HG03575 (cell line): ENCODE measurements at regions not wholly inside any gene's neighbourhood (a gene's known extent, or its start where the extent isn't known, plus 50 kb on each side); places are given as distances from the start of the nearest gene placed in this dataset.
"Not testable (repeated sequence)": the region's sequence is repeated elsewhere in the genome, so short reads cannot be mapped to it uniquely, and the experiment has no call there.

Source experiments
- ATAC-seq: cut with Tn5 transposase; IDR thresholded peaks from one replicate; pipeline ENCODE4 v1.9.1; 2021; ENCODE audit not compliant: unreplicated experiment, insufficient number of reproducible peaks, low FRiP score; ENCODE audit errors: extremely low read depth

DNA sequence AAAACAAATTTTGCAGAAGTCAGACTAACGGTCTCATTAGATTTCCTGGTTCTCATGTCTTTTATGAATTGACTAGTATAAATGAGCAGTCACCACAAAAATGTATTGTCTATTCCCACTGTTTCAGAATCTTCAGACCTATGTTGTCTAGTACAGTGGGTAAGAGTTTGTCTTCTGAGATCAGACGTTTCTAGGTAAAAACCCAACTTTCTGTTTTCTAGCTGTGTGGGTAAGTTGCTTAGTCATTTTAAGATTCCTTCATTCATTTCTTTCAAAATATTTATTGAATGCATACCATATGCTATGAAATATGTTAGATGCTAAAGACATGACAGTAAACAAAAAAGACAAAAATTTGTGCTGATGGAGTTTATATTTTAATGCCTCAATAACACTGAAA is 156.3 kb downstream of the POLR1F start:
- no peak for ATAC-seq

GRCh38 chr7:19549246-19549645 is 159.6 kb downstream of the POLR1F start:
- not testable (repeated sequence) for ATAC-seq

DNA sequence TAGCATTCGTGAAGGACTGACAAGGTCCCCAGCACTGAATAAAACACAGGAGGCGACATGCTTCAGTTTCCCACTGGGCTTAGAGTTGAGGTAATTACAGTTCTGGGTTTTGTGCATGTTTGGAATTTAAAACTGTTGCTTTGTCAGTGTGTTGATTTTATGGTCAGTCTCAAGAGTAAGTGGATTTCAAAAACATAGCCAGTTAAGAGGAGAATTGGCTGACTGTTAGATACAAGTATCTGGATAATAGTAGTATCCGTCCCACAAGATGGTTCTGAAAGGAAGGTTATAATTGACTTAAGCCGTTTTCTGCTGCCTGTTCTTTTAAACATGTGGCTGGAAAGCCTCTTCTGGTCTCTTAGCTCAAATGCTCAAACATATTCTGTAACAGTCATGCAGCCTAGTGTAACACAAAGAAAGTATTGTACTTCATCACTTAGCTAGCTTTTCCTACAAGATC is 170.9 kb downstream of the POLR1F start:
- no peak for ATAC-seq

GRCh38 chr7:19533266-19533665 is 175.6 kb downstream of the POLR1F start:
- no peak for ATAC-seq

- ATAC-seq: no peak
These were observed 178.0 kb downstream of the POLR1F start for GRCh38 chr7:19530852-19531251.

DNA sequence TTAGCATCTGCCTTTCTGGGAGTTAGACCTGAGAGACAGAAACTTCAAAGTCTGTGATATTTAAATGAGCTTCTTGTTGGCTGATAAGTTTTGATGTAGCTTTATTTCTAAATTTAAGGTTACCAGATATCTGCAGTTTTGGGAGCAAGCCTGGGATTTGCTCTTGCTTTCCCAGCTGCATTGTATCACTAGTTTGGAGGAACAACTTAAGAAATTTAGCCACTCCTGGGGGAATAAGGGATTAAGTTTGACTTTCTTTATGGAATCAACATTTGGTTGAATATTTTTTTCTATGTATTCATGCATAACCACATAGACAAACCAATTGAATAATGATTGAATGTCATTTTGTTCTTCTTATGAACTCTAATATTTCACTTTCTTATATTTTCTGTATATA is 178.6 kb downstream of the POLR1F start:
- no peak for ATAC-seq

DNA sequence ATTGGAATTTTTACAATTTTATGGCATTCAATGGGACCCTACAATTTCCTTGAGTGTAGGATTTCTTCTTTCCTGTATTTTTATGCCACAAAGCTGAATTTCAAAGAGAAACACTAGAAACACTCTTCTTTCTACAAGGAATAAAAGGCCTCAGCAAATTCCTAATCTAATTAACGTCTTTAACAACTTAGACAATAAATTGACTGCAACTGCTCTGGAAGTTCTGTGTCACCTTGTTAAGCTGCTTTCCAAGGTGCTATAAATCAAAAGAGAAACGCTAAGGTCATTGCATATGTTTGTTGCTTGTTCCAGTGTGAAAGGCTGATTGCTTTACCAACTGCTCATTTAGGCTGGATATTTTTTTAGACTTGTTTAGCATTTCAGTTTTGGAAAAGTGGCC is 182.2 kb downstream of the POLR1F start:
- ATAC-seq: no peak

DNA sequence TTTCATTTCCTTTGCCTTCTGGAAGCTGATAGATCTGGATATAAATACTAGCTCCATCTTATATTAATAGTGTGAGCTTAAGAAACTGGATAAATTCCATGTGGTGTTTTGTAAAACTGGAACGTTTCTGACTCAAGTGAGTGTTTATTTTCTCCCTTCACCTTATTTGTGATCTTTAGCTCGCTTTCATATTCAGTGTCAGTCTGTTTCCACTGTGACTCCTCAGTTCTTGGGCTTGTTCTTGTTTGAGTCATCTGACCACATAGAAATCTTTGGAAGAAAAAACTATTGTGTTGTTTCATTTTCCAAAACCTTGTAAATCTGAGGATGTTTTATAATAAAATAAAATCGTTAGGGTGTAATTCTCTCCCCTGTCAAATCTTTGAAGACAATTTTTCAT is 186.4 kb downstream of the POLR1F start:
- ATAC-seq: no peak

DNA sequence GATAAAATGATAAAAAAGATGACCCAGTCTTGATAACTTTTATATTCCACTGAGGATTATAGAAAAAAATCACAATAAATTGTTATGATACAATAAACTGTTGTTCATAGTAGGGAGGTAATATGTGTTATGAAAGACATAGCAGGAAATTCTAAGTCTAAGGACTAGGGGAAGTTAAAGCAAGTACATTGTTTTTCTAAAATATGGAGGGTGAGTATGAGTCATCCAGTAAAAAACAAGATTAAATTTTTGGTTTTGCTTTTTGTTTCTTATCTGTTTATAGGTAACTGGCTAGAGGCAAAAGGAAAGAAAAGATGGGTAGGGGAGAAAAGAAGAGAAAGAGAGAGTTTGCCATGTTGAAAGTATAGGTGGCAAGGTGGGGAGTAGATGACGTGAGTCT is 188.4 kb downstream of the POLR1F start:
- ATAC-seq: no peak

DNA sequence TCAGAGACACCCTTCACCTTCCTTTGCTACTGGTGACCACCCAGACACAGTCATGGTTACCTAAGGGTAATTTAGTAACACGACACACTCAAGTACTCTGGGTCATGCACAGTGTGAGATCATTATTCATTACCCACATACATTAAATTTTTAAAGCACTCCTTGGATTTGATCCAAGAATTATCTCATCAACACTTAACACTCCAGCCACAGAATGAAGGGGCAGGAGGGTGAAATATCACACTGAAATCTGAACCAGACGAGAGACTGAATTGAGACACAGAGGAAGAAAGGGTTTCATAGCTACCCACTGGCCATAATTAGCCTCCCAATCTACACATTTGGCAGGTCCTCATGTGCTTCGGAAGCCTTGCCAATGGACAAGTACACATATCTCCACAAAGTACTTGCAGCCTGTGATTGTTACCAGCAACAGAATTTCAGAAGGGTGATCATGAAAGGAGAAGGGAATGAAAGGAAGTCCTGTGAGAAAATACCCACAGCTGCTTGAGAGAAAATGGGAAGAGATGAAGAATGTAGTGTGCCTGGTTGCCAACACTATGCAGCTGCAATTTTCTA is 189.3 kb downstream of the POLR1F start:
- no peak for ATAC-seq

- ATAC-seq: not testable (repeated sequence)
These were observed 191.3 kb downstream of the POLR1F start for GRCh38 chr7:19517546-19517945.

GRCh38 chr7:19508821-19509220 is 200.0 kb downstream of the POLR1F start:
- no peak for ATAC-seq

DNA sequence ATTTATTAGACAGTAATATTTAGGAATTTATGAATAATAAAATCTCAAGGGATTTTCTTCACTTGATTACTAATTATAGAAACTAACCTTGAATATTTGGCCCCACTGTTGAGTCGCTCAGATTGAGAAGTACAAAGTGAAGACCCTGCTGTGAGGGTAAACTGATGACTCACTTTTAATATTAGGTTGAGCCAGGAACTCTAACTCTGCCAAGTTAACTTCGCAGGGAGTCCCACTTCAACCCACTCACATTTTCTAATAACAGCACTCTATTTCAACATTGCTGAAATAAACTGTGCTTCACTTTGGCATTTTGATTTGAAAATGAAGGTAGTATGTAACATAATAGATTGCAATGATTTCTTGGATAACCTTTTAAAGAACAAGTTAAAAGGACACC is 200.7 kb downstream of the POLR1F start:
- no peak for ATAC-seq

DNA sequence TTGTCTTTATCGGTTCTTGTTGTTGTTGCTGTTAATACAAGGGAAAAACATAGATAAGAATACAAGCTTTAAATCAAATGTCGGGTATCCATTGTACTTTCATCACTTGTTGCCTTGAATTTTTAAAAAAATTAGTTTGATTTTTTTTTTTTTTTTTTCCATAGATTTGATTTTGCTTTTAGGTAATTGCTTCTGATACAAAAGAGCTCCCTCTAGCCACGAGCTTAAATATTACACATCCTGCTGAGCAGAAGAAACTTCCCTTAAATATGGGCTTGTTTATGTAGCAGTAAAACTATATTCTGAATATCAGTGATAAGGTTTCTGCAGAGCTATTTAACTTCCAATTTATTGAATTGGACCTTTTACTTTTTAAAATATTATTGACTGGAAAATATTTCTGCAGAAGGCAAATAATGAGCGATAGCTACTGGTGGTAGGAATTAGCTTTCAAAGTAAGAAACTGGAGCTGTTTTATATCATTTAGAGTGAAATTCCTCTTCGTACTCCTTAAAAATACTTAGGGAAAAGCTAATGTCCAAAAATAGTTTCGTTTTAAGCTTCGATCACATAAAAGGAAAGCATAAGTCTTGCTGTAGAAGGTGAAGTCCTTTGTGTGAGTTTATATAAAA is 216.9 kb downstream of the POLR1F start:
- peak; percentile 54 for ATAC-seq

DNA sequence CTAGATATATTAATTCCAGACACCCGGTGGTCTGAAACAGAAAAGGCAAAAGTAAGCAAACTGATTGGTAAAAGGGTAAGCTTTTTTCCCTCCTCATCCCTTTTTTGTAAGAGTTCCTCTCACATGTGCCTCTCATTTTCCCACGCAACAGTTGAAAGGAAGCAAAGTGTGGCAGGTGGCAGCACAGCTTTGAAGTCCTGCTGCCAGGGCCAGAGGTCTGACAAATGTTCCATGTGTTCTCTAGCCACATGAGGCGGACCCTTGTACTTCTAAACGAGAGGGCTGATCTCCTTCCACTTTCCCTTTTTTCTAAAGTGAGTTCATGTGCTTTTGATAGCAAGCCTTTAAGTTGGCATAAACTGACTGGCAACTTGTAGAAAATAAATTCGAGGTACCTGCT is 217.5 kb downstream of the POLR1F start:
- ATAC-seq: no peak

- ATAC-seq: no peak
These were observed 219.5 kb downstream of the POLR1F start for GRCh38 chr7:19489162-19489820.

GRCh38 chr7:19488056-19488455 is 220.8 kb downstream of the POLR1F start:
- ATAC-seq: no peak

DNA sequence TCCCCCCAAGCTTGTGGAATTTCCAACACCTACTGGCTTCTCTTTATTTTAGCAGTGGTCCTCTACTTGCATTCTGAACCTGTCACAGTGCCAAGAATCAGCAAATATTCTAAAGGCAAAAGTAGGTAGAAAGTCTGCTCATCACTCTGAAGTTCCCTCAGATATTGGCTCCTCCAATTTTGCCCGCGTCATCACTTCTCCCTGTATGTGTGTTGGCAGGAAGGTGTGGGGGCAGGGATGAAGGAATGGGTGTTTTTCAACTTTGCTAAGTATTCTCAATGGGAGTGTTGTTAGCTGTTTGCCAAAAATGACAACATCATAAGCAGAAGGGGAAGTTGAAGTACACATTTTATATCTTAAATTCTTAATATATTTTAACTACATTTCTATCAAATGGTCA is 226.2 kb downstream of the POLR1F start:
- no peak for ATAC-seq

DNA sequence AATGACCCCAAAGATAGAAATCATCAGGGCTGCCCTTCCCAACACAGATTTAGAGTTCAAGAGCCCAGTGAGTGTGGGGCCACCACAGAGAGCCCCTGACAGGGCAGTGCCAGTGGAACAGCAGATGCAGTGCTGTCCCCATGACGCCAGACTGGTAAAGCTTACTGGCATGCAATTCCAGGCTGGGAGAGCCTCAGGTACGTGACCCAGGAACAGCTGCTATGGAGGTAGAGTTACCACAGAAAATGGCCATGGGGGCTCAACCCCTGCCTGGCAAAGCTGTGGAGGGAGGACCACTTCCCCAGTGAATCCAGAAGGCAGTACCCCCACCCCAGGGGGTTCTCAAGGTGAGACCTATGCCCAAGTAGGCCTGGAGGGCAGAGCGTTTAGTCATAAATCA is 228.5 kb downstream of the POLR1F start:
- no peak for ATAC-seq

GRCh38 chr7:19470031-19470430 is 238.8 kb downstream of the POLR1F start:
- no peak for ATAC-seq
